ENCODE measurements at regions not wholly inside any gene's neighbourhood (a gene's known extent, or its start where the extent isn't known, plus 50 kb on each side); places are given as distances from the start of the nearest gene placed in this dataset.
"Not testable (repeated sequence)": the region's sequence is repeated elsewhere in the genome, so short reads cannot be mapped to it uniquely, and the experiment has no call there.

- DNase-seq (ENCODE audit: low read depth in 4 of 4, low spot score in 3 of 4) = no peak
Observed at GRCh38 chr7:10779465-10780399, 193.9 kb upstream of the PHF14 start.

GRCh38 chr7:10780400-10780747 is 193.3 kb upstream of the PHF14 start:
- no peak for DNase-seq (ENCODE audit: low read depth in 4 of 4, low spot score in 3 of 4)

- not testable (repeated sequence) for DNase-seq (ENCODE audit: low read depth in 4 of 4, low spot score in 3 of 4)
Observed at GRCh38 chr7:10786976-10787375, 186.7 kb upstream of the PHF14 start.

DNA sequence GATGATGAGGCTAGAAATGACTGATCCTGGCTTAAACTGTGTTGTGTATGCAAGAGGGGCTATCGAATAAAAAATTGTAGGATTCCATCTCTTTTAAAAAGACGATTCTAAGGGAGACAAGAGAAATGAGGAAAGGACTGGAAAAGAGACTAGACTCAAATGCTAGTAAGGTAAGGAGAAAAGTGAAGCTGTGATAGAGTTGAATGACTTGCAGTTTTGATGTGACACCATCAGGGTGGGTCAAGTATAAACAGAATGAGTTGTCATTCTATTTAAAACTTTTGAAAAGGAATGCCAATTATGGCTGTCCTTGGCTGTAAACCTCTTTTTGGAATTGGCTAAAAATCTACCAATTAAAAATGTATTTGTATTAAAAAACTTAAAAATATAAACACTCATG is 184.5 kb upstream of the PHF14 start:
- DNase-seq (ENCODE audit: low read depth in 4 of 4, low spot score in 3 of 4) = no peak

DNA sequence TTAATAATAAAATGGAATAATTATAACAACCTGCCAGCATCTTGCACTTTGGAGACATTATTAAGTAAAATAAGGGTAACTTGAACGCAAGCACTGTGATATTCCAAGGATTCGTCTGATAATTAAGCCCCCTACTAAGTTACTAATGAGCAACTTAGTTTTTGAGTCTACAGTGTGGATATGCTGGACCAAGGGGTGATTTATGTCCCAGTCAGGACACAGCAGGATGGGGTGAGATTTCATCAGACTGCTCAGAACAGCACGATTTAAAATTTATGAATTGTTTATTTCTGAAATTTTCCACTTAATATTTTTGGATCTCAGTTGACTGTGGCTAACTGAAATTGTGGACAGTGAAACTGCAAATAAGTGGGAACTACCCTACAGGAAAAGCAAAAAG is 182.8 kb upstream of the PHF14 start:
- DNase-seq (ENCODE audit: low read depth in 4 of 4, low spot score in 3 of 4) = no peak

GRCh38 chr7:10793995-10794775 is 179.5 kb upstream of the PHF14 start:
- DNase-seq (ENCODE audit: low read depth in 4 of 4, low spot score in 3 of 4) = no peak

DNA sequence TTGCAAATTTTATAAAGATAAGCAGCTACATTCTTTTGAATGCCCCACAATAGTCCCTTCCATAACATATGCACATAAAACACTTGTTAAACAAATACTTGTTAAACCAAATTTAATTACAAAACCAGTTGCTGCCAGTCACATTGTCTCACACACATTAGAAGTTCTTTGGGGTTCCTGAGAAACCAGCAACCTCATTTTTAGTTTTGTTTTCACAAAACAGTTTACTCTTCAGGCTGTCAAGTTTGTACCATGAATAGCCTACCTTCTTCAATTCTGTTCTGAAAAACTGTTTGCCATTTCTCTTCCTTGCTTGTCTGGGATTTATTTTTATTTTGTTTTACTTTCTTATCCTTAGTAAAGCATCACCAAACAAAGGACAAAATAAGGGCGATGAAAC is 176.5 kb upstream of the PHF14 start:
- DNase-seq (ENCODE audit: low read depth in 4 of 4, low spot score in 3 of 4) = no peak

GRCh38 chr7:10798044-10798443 is 175.6 kb upstream of the PHF14 start:
- no peak for DNase-seq (ENCODE audit: low read depth in 4 of 4, low spot score in 3 of 4)

- no peak for DNase-seq (ENCODE audit: low read depth in 4 of 4, low spot score in 3 of 4)
Observed at GRCh38 chr7:10799475-10799874, 174.2 kb upstream of the PHF14 start.

DNA sequence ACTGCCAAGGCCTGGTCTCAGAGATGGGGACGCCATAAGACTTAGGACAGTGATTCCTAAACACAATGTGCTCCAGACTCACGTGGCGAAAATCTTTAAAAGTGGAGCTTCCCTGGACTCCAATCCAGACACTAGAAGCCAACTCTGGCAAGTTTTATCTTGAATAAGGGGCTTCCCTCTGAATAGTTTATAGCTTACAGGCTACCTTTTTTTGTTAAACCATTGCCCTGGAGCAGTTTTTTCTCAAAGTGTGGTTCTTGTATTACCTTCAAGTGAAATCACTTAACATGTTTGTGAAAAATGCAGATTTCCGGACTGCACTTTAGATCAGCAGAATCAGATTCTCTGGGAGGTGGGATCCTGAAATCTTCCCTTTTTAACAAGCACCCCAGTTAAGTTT is 171.7 kb upstream of the PHF14 start:
- DNase-seq (ENCODE audit: low read depth in 4 of 4, low spot score in 3 of 4) = no peak

GRCh38 chr7:10802526-10802925 is 171.1 kb upstream of the PHF14 start:
- DNase-seq (ENCODE audit: low read depth in 4 of 4, low spot score in 3 of 4) = no peak

GRCh38 chr7:10803720-10804119 is 170.0 kb upstream of the PHF14 start:
- DNase-seq (ENCODE audit: low read depth in 4 of 4, low spot score in 3 of 4) = no peak

- no peak for DNase-seq (ENCODE audit: low read depth in 4 of 4, low spot score in 3 of 4)
Observed at GRCh38 chr7:10804770-10805169, 168.9 kb upstream of the PHF14 start.

GRCh38 chr7:10815546-10815945 is 158.1 kb upstream of the PHF14 start:
- DNase-seq (ENCODE audit: low read depth in 4 of 4, low spot score in 3 of 4) = no peak

GRCh38 chr7:10821156-10821555 is 152.5 kb upstream of the PHF14 start:
- no peak for DNase-seq (ENCODE audit: low read depth in 4 of 4, low spot score in 3 of 4)

- DNase-seq (ENCODE audit: low read depth in 4 of 4, low spot score in 3 of 4) = no peak
Observed at GRCh38 chr7:10824154-10824553, 149.5 kb upstream of the PHF14 start.

DNA sequence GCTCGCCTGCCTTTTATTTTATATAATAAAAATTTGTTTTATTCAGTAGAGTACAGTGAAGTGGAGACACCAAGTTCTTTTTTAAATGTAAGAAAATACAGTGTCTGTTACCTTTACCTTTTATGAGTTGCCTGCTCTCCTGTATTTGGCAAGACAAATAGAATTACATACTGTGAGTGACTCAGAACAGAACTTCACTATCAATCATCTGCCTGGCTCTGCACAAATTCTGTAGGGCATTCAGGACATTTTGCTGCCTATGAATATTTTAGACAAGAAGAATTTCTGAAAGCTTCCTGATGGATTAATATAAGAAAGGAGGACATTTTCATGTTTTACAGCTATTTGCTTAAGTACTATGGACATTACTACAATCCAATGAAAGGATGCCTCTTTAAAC is 135.4 kb upstream of the PHF14 start:
- DNase-seq (ENCODE audit: low read depth in 4 of 4, low spot score in 3 of 4) = no peak

DNA sequence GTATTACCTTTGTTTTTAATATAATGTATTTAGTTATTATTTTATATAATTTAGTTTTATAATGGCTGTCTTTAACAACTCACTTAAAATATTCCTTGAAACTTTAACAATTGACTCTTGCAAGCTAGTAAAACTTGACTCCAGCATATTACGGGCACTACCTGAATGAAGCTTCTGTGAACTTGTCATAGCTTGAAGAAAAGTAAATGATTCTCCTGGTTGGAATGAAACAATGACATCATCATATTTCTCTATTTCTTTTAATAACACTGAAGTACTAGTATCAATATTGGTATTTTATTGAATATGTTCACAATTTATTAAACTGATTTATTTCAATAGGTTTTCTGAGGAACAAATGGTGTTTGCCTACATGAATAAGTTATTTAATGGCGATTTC is 128.4 kb upstream of the PHF14 start:
- DNase-seq (ENCODE audit: low read depth in 4 of 4, low spot score in 3 of 4) = no peak

GRCh38 chr7:10855583-10855982 is 118.1 kb upstream of the PHF14 start:
- no peak for DNase-seq (ENCODE audit: low read depth in 4 of 4, low spot score in 3 of 4)

DNA sequence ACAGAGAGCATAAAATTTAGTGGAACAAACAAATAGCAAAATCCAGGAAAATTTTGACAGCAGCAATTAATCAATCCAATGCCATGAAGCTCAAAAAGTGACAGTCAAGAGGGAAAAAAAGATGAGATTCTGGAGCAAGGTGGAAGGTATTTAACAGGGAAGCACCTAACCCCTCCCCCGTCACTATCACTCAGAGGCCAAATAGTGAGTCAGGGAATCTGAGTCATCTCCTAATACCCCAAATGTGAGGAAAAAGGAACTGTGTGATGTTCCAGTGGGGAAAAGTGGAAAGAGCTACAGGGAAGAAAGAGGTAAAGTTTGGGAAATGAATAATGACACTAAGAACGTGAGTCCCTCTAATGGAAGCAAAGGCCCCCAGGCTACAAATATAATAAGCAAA is 113.2 kb upstream of the PHF14 start:
- DNase-seq (ENCODE audit: low read depth in 4 of 4, low spot score in 3 of 4) = no peak

GRCh38 chr7:10863476-10863875 is 110.2 kb upstream of the PHF14 start:
- DNase-seq (ENCODE audit: low read depth in 4 of 4, low spot score in 3 of 4) = no peak

GRCh38 chr7:10874666-10875065 is 99.0 kb upstream of the PHF14 start:
- no peak for DNase-seq (ENCODE audit: low read depth in 4 of 4, low spot score in 3 of 4)

Data from right renal pelvis (tissue), 4 donors.